ENCODE measurements at regions not wholly inside any gene's neighbourhood (a gene's known extent, or its start where the extent isn't known, plus 50 kb on each side); places are given as distances from the start of the nearest gene placed in this dataset.

DNA sequence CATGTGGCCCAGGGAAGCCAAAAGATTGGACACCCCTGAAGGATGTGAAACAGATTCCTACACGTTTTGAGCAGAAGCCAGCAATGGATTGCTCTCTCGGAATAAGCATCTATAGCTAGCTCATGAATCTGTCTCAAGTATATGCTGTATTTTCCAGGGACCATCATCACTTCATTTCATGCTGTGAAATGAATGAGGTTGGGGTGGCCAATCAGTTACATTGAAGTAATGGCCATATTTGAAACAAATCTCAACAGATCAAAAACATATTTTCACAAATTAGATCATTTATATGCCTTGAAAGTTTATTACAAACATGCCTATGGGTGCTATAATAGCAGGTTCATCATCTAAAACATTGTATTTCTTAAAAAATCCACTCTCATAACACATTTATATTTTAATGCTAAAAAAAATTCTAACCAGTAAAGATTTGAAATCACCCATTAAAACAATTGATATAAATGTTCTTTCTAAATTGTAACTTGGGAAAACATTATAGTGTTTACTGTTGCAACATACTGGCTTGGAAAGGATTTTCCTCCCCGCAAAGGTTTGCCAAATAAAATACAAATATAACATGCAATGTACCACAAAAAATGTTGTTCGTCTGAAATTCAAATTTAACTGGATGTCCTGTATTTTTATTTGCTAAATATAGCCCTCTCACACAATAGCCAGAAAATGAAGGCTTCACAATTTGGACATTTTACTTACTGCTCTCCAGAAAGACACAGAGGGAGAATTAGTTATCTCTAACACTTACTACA, 743.6 kb downstream of the KCNJ2 start:
- no peak for DNase-seq
- Histone ChIP-seq H3K27me3 (no peaks in the 10 kb centered on the region), H3K4me1 (no peaks in the 10 kb centered on the region), H3K27ac (no peak overlapping the region), H3K4me3 (no peak overlapping the region), H3K36me3 (no peaks in the 10 kb centered on the region), H3K9me3 (peaks cover 0 to 19% (median 14%) of the 10 kb centered on the region in 4 donors)
- WGBS, 5 donors = 33 to 62% (median 42%) methylated on average over 4 of the region's 4 CpGs
- TF ChIP-seq POLR2AphosphoS5 (IDR thresholded peaks at IDR 0.05) (no peak), EP300 (IDR thresholded peaks at IDR 0.05) (no peak), POLR2A (IDR thresholded peaks at IDR 0.05) (no peak), CTCF (IDR thresholded peaks at IDR 0.05) (no peak)
- intact Hi-C loops (cut with DNase I; ENCODE audit: low total_unique reads) = no loop called here

DNA sequence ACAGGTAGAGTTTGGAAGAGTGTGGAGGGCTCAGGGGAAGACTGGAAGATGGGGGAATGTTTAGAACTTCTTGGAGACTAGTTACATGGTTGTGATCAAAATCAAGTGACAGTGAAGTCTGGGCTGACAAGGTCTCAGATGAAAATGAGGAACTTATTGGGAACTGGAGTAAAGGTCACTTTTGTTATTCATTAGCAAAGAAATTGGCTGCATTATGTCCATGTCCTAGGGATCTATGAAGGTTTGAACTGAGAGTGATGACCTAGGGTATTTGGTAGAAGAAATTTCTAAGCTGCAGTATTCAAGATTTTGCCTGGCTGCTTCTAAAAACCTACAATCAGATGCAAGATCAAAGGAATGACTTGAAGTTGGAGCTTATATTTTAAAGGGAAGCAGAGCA, 747.1 kb downstream of the KCNJ2 start:
- Histone ChIP-seq H3K36me3 (no peaks in the 10 kb centered on the region), H3K4me3 (no peak overlapping the region), H3K4me1 (no peaks in the 10 kb centered on the region), H3K27me3 (no peaks in the 10 kb centered on the region), H3K27ac (no peak overlapping the region), H3K9me3 (peaks cover 0 to 26% (median 20%) of the 10 kb centered on the region in 4 donors)
- TF ChIP-seq CTCF (IDR thresholded peaks at IDR 0.05) (no peak), POLR2AphosphoS5 (IDR thresholded peaks at IDR 0.05) (no peak), POLR2A (IDR thresholded peaks at IDR 0.05) (no peak), EP300 (IDR thresholded peaks at IDR 0.05) (no peak)
- no peak for DNase-seq
- intact Hi-C loops (cut with DNase I; ENCODE audit: low total_unique reads) = no loop called here

DNA sequence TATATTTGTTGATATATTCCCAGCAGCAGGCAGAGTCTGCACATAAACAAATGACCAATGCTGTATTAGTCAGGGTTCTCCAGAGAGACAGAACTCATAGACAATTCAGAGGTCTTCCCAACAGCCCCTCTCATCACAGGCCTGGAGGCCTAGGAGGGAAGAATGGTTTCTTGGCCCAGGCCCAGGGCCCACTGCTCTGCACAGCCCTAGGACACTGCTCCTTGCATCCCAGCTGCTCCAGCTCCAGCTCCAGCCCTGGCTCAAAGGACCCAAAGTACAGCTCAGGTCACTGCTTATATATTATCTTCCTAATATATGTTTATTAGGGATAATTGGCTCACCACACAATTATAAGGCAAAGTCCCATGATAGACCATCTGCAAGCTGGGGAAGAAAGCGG, 749.9 kb downstream of the KCNJ2 start:
- TF ChIP-seq EP300 (IDR thresholded peaks at IDR 0.05) = no peak
- TF ChIP-seq POLR2A (IDR thresholded peaks at IDR 0.05) = no peak
- TF ChIP-seq POLR2AphosphoS5 (IDR thresholded peaks at IDR 0.05) = no peak
- TF ChIP-seq CTCF (IDR thresholded peaks at IDR 0.05) = no peak
- intact Hi-C loops (cut with DNase I; ENCODE audit: low total_unique reads) = no loop called here
- H3K27ac ChIP-seq = no peak overlapping the region
- H3K4me3 ChIP-seq = no peak overlapping the region
- peaks cover 0 to 26% (median 20%) of the 10 kb centered on the region in 4 donors for H3K9me3 ChIP-seq
- 43 to 100% (median 84%) methylated on average over 1 of the region's 1 CpG for WGBS, 5 donors
- H3K27me3 ChIP-seq = no peaks in the 10 kb centered on the region
- no peak for DNase-seq
- H3K36me3 ChIP-seq = no peaks in the 10 kb centered on the region
- no peaks in the 10 kb centered on the region for H3K4me1 ChIP-seq

DNA sequence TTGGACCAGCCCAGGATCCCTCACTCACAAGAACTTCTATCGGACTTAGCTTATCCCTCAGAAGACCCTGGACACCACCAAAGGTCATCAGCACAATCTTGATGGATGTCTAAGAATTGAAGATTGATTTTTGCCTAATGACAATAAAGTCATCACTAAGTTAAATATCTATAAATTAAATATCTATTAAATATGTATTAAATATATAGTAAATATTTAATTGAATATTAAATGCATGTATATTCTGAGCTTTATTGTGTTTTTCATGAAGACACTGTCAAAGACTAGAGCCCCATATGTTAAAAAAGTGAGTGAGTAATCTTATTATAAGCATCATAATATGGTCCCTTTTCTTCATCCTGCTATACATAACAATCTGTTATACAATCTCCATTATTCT, 751.1 kb downstream of the KCNJ2 start:
- H3K9me3 ChIP-seq = peaks cover 0 to 26% (median 20%) of the 10 kb centered on the region in 4 donors
- H3K27ac ChIP-seq = no peak overlapping the region
- H3K27me3 ChIP-seq = no peaks in the 10 kb centered on the region
- WGBS, 5 donors = 89 to 97% (median 95%) methylated on average over 1 of the region's 1 CpG
- intact Hi-C loops (cut with DNase I; ENCODE audit: low total_unique reads) = no loop called here
- no peak for TF ChIP-seq POLR2AphosphoS5 (IDR thresholded peaks at IDR 0.05)
- TF ChIP-seq POLR2A (IDR thresholded peaks at IDR 0.05) = no peak
- TF ChIP-seq EP300 (IDR thresholded peaks at IDR 0.05) = no peak
- TF ChIP-seq CTCF (IDR thresholded peaks at IDR 0.05) = no peak
- H3K4me3 ChIP-seq = no peak overlapping the region
- no peak for DNase-seq
- H3K36me3 ChIP-seq = no peaks in the 10 kb centered on the region
- H3K4me1 ChIP-seq = no peaks in the 10 kb centered on the region

All from stomach (tissue), 8 donors.